GM18517 (cell line): ENCODE measurements at regions not wholly inside any gene's neighbourhood (a gene's known extent, or its start where the extent isn't known, plus 50 kb on each side); places are given as distances from the start of the nearest gene placed in this dataset.
"Not testable (repeated sequence)": the region's sequence is repeated elsewhere in the genome, so short reads cannot be mapped to it uniquely, and the experiment has no call there.

Source experiments
- ATAC-seq: cut with Tn5 transposase; IDR thresholded peaks from one replicate; pipeline ENCODE4 v1.9.1; 2021; ENCODE audit warnings: mild to moderate bottlenecking, moderate library complexity; ENCODE audit not compliant: unreplicated experiment

DNA sequence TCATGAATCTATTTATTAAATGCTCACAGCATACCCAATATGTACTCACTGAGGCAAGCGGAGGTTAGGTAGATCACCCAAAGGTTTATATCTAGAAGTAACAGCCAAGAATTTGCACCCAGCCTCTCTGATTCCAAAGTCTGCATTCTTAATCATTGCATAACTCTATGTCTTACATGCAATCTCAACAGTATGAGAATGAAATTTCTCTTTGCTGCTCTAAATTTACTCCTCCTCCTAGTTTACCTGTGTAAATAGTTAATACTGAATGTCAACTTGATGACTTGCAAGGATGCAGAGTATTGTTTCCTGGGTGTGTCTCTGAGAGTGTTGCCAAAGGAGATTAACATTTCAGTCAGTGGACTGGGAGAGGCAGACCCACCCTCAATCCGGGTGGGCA, 840.6 kb downstream of the BRINP3 start:
- ATAC-seq: no peak

DNA sequence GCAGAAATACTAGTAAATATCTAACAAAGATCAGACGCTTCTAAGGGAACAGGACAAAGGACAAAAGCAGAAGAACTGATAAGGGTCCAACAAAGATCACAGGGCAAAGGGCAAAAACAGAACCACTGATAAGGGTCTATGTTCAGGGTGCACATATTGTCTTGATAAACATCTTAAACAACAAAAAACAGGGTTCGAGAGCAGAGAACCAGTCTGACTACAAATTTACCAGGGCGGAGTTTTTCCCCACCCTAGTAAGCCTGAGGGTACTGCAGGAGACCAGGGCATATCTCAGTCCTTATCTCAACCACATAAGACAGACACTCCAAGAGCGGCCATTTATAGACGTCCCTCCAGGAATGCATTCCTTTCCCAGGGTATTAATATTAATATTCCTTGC, 833.5 kb downstream of the BRINP3 start:
- not testable (repeated sequence) for ATAC-seq

DNA sequence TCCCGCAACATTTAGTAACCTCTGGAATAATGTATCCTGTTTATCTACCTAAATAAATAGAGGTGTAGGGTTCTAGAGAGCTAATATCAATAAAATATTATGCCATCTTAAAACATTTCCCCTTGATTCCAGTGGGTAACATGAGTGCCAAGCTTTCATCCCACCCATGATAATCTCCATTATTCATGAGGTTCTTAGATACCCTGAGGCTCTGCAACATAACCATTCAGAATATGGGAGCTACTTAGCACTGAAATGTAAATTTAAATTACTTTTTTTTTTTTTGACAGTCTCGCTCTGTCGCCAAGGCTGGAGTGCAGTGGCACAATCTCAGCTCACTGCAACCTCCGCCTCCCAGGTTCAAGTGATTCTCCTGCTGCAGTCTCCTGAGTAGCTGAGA, 832.7 kb downstream of the BRINP3 start:
- no peak for ATAC-seq

DNA sequence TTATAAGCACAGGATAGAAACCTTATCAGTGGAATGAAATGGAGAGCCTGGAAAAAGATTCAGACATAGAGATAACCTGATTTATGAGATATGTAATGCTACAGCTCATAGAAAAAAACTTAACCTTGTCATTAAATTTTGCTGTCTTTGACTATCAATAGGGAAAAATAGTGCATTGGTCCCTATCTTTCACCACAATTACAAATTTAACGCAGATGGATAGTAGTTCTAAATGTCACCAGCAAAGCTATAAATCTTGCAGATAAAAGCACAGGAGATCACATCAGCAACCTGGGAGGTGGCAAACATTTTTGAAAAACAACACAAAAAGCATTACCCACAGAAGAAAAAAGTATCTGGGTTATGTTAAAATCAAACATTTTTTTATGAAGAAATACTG, 831.6 kb downstream of the BRINP3 start:
- no peak for ATAC-seq

DNA sequence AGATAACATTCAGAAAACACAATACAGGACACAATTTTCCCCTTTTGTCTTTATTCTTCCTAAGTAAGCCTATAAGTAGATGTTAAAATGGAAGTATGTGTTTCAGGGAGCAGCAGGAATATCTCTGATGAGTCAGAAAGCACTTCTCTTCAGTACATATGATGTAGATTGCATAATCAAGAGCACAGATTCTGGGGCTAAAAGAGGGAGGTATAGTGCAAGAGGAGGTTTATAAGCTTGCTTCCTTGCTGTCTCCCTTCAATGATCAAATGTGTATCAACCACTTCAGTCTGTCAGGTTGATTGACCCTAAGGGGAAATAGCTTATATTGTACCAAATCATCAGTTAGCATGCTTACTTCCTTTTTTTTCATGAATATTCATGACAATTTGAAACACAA, 822.8 kb downstream of the BRINP3 start:
- ATAC-seq: no peak

DNA sequence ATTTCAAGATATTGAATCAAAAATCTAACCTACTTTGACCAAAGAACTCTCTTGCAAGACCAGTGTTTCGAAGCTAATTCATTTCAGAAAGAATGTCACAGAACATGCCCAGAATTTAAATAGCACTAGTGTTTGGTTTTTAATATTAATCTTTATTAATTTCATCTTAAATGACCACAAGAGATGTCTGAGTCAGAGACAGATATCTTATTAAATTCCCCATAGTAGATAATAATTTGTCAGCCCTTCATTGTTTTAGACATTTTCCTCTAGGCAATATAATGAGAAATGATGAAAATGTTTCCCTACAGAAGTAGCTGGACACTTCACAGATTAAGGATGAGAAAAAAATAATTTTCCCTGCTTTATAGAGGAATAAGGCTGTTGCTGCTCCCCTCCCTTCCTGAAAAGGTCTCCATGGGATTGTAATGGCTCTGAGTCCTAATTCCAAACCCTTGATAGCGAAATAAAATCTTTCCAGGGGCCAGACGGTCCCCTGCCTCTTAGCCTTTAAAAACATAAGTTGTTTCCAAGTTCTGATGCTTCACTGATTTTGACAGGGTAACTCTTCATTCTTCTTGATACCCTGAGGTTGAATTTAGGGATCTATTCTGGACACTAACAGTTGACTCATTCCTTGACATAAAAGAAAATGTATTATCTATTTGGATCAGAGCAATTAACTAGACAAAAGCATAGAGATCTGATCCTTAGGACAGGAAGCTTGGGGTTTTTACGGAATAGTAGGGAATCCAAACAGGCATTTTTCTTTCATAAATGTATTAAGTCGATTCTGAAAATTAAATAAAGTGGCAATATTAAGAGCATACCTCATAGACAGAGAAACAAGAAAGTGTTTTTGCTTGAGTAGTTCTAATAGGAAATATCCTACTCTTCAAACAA, 820.8 kb downstream of the BRINP3 start:
- no peak for ATAC-seq

DNA sequence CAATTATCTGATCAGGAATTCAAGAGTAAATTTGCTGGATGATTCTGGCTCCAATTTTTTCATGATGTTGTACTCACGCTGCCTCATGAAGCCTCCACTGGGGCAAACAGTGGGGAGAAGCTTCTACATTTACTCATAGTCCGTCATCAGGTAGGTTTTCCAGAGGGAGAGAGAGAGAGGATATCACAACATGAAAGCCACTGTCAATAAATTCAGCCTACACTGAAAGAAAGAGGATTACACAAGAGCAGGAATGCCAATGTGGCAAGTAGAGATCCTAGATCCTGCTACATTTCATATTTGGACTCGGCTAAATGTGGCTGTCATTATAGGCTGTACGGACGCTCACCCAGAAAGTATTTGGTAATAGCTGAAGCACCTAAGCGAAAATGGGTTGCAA, 819.9 kb downstream of the BRINP3 start:
- no peak for ATAC-seq

DNA sequence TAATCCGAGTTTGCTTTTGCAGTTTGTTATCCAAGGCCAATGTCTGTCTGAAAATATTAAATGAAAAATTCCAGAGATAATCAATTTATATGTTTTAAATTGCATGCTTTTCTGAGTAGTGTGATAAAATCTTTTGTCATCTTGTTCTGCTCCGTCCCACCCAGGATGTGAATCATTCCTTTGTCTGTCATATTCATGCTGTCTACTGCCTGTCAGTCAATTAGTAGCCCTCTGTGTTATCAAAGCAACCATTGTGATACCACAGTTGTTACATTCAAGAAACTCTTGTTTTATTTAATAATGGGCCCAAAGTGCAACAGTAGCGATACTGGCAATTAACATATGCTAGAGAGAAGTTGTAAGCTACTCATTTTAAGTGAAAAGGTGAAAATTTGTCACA, 819.3 kb downstream of the BRINP3 start:
- no peak for ATAC-seq

DNA sequence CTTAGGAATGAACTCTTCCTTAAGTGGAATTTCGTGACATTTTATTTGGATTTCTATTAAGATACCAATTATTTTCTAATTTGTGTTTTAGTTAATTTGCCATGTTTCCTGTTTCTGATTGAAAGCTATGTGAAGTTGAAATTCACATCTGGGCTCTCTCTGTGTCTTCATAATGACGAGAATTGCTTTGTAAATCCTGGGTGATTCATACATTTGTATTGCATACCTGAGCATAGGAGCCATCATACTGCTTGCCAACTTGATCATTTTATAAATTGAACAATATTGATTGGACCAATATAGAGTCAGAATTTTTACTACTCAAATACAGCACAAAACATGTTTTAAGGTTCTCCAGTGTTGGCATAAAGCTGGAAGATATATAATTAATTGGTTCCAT, 817.9 kb downstream of the BRINP3 start:
- ATAC-seq: no peak

DNA sequence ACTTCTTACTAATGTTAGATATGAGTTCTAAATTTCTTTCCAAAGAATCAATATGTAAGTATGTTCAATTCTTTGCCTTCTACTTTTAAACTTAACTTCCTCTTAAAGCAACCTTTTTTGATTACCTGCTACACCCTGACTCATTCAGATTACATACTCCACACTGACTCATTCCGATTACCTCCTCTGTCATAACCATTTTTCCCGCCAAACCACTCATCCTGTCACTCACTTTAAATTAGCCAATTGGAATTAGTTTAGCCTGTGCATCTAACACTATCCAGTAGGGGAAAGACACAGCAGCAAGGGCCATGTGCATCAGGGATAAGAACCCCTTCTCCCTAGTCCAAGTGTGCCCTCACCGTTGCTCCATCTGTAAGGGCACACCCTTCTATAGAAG, 815.5 kb downstream of the BRINP3 start:
- ATAC-seq: no peak

DNA sequence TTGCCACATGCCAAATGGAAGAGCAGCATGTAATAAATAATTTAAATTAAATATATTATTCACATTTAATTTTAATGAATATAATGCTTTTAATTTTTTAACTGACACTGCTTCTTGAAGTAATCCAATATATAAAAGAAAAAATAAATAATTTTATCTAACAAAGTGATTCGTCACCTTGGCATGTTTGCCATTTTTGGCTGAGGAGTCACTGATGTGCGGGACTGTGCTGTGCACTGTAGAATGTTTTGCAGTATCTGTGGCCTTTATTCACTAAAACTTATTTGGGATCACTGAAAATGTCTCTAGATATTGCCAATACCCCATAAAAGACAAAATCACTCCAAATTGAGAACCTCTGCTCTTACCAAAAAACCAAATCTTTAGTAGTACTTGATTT, 807.8 kb downstream of the BRINP3 start:
- ATAC-seq: no peak

DNA sequence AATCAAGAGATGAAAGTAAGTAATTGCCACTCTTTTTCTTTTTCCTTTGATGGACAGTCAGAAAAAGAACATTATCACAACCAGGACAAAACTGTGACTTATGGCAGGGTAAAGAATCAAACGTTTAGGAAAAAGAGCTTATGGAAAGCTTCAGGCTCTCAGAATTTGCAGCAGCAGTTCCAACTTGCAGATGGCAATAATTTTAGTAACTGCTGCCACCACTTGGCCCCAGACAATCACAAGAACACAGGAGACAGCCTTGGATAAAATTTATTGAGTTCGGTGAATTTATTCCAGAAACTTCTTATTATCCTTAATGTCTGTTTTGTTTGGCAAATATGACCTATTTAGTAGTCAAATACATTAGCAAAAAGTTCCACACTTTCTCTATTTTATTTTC, 804.4 kb downstream of the BRINP3 start:
- ATAC-seq: no peak

DNA sequence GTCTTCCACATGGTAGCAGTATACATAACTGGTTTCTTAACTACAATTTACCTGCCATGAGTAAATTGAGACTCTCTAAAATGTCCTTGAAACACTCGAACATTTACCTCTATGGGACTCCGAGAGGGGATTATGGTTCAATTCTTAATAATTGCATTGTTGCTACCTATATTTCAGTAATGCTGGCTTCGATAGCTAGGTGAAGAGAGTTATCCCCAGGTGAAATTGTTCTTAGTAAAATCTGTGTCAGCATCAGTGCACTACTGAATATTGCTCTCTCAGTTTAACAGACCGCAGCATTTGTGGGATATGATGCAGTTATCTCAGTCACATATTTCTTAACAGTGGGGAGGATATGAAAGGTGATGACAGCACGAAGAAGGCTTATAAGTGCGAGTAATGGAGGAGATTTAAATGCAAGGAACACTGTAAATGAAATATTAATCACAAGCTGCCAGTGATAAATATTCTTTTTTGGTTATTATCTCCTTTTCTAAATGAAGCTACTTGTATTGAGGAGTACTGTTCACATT, 801.9 kb downstream of the BRINP3 start:
- no peak for ATAC-seq

DNA sequence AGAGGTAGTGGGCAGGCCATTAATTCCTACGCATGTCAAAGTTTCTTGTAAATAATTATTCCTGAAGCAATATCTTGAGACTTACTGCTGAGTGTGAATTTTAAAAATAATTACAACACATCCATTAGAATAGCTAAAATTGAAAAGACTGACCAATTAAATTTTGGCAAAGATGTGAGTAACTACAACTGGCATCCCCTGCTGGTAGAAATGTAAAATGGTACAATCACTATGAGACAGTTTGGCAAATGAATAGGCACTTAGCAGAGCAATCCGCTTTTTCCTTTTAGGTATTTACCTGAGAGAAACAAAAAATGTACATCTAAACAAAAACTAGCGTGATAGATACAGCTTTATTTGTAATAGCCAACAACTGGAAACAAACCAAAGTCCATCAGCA, 798.9 kb downstream of the BRINP3 start:
- ATAC-seq: no peak

DNA sequence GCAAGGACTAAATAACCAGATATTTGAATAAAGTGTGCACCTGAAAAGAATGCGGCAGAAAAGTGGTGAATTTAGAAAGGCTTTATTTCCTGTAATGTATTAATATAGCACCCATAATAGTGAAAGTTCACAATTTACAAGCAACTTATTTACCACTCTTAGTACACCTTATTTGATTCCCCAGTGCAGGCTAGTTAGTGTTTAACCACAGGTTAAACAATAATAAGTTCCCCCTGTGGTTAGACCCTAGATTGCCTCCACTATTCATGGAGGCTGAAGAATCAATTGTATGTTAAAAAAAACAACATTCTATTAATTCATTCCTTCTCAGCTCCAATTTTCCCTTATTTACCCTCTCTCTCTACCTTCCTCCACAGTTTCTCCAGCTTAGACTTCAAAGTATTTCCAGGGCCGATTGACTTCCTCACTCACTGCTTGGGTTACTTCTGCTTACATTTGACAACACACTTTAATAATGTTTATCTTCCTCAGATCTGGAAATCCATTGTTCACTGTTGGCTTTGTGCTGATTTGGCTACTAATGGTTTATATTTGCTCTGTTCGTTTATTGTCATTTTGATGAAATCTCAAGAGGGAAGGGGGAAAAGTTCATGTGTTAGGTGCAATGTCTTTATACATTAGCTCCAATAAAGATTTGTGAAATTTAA, 796.3 kb downstream of the BRINP3 start:
- ATAC-seq: no peak

DNA sequence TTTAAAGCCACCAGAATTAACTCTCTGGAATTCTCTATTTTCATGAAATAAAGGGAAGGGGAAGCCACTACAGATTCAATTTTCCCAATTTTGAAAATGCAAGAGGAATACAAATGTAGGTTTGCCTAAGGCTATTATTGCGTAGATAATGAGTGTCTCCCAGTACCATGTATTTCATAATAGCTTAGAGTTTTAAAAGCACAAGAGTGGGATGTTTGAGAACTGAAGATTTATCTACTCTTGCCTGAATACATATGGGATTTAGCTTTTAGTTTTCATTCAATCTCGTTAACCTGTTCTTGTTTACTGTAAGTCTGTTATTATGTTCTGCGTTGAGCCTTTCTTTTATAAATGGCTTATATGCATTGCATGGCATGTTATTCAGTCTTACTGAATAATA, 795.1 kb downstream of the BRINP3 start:
- no peak for ATAC-seq

DNA sequence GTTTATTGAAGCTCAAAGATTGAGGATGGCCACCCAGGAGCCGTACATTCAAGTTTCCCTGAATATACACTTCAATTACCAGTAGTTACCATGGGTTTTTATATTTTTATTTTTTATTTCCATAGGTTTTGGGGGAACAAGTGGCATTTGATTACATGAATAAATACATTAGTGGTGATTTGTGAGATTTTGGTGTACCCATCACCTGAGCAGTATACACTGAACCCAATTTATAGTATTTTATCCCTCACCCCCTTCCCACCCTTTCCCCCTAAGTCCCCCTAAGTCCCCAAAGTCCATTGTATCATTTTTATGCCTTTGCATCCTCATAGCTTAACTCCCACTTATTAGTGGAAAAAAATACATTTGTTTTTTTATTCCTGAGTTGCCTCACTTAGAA, 791.4 kb downstream of the BRINP3 start:
- no peak for ATAC-seq

DNA sequence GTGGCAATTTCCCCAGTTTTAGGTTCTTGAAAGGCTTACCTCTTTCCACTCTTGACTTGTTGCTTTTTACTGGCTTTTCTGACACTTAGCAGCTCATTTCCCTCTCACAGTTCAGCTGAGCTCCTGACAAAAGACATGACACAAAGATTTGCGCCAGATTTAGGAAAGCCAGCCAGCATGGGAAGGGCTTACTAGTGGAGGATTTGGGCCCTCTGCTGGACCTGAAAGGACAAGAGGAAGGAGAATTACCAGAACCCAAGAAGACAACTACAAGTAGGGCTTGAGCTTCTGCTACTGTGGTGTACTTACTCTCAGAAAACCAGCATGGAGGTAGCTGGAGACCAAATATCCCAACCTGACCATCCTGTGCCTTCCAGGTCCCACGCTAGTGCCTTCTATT, 784.5 kb downstream of the BRINP3 start:
- no peak for ATAC-seq

DNA sequence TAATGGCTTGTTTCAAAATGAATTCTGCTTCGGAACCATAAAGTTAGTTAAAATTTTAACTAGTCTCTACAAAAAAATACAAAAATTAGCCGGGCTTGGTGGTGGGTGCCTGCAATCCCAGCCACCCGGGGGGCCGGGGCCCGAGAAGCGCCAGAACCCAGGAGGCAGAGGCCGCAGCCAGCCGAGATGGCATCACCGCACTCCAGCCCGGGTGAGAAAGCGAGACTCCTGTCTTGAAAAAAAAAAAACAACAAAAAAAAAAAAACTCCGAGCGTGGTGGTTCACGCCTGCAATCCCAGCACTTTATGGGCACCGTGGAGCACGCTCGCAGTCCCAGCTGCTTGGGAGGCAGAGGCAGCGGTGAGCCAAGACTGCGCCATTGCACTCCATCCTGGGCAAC, 781.4 kb downstream of the BRINP3 start:
- no peak for ATAC-seq

DNA sequence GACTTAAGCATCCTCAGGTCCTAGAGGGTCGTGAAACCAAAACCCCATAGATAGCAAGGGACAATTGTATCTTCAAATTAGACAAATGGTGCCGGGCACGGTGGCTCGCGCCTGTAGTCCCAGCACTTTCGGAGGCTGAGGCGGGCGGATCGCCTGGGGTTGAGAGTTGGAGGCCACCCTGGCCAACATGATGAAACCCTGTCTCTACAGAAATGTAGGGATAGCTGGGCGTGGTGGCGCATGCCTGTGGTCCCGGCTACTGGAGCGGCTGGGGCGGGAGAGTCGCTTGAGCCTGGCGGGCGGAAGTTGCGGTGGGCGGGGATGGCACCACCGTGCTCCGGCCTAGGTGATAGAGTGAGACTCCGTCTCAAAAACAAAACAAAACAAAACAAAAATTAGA, 780.6 kb downstream of the BRINP3 start:
- ATAC-seq: no peak

DNA sequence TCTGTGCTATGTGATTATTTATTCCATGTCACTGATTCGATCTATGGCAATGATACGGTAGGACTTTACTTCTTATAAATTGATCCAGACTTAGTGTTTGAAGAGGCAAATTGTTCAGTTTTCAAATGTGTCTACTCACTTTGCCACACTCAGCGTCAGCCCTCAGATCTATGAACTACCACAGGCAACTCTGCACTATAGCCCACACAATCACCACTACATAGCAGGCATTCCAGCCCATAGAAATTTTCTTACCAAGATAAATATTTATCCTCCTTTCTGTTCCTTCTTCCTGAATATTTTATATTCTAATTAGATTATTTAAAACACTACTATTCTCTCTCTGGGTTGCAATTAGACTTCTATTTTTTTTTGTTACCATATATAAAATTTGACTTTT, 776.1 kb downstream of the BRINP3 start:
- no peak for ATAC-seq

DNA sequence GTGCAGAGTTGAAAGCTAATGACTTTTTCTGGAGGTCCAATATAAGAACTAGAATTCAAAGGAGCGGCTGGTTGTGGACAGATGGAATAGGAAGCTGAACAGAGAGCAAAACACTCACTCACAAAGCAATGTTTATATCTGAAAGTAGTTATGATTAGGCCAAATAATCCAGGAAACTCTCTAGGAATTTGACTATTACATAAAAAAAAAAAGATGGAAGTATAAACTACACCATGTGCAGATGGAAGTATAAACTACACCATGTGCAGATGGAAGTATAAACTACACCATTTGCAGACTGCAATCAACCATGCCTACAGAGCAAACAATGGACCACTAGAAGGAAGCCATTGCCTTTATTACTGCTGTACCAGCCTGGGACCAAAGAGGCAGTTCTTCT, 771.1 kb downstream of the BRINP3 start:
- no peak for ATAC-seq
